Naive thymus-derived CD8-positive, alpha-beta T cell (primary cell): ENCODE measurements at regions not wholly inside any gene's neighbourhood (a gene's known extent, or its start where the extent isn't known, plus 50 kb on each side); places are given as distances from the start of the nearest gene placed in this dataset.
"Not testable (repeated sequence)": the region's sequence is repeated elsewhere in the genome, so short reads cannot be mapped to it uniquely, and the experiment has no call there.

Experiments used
- ATAC-seq, 2 donors: fragments of 150-1000 bp; cut with Tn5 transposase in 1 of 2; sonication (Bioruptor Pico), chemical (Tn5 transposase) in 1 of 2; 1 replicate in 1 of 2; 2 replicates in 1 of 2; pipeline ENCODE4 v1.10.0; 2021; ENCODE audit warnings: mild to moderate bottlenecking in 2 of 2, moderate library complexity in 2 of 2
- POLR2A ChIA-PET: fragments of 350-600 bp; sonication (Branson Sonifier 250); formaldehyde crosslinking; loops from one replicate; lab custom pipeline; 2021; ENCODE audit warnings: antibody characterized with exemption; lab: Charles Lee
- DNase-seq, 10 donors: peaks; one replicate each; pipeline versions ENCODE4 v3.0.0 to v3.0.0-alpha.2; 2020 to 2022
- H3K27ac Mint-ChIP-seq, 10 donors: one replicate each; pipeline ENCODE4 v1.8.0; 2020 to 2022; ENCODE audit warnings: mild to moderate bottlenecking in 10 of 10, mixed read lengths in 10 of 10, moderate library complexity in 4 of 10, inconsistent platforms in 1 of 10
- H3K27me3 Mint-ChIP-seq, 5 donors: one replicate each; pipeline ENCODE4 v1.8.0; 2021 to 2022; ENCODE audit warnings: mixed read lengths in 5 of 5
- H3K36me3 Mint-ChIP-seq, 3 donors: one replicate each; pipeline ENCODE4 v1.8.0; 2020 to 2022; ENCODE audit warnings: mixed read lengths in 3 of 3, mild to moderate bottlenecking in 2 of 3, inconsistent platforms in 1 of 3
- H3K4me1 Mint-ChIP-seq, 4 donors: one replicate each; pipeline ENCODE4 v1.8.0; 2021 to 2022; ENCODE audit warnings: mixed read lengths in 4 of 4
- H3K4me3 Mint-ChIP-seq, 10 donors: one replicate each; pipeline ENCODE4 v1.8.0; 2020 to 2022; ENCODE audit warnings: mild to moderate bottlenecking in 10 of 10, mixed read lengths in 10 of 10, moderate library complexity in 6 of 10, inconsistent platforms in 1 of 10
- H3K9me3 Mint-ChIP-seq, 9 donors: one replicate each; pipeline ENCODE4 v1.8.0; 2020 to 2022; ENCODE audit warnings: mixed read lengths in 9 of 9, mild to moderate bottlenecking in 3 of 9, inconsistent platforms in 1 of 9, moderate library complexity in 1 of 9

DNA sequence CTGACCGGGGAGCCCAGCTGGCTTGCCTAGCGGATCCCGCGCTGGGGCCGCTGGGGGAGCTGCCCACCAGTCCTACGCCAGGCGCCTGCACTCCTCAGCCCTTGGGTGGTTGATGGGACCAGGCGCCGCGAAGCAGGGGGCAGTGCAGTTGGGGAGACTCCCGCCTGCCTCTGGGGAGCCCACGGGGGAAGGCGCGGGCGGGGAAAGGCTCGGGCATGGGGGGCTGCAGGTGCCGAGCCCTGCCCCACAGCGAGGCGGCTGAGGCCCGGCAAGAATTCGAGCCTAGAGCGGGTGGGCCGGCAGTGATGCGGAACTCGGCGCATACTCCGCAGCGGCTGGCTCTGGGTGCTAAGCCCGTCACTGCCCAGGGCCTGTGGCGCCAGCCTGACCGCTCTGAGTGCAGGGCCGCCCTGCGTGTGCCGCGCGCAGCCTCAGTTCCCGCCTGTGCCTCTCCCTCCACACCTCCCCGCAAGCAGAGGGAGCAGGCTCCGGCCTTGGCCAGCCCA is 249.1 kb upstream of the TEKT4 start:
- H3K27ac Mint-ChIP-seq, result no peak overlapping the region
- DNase-seq (no peak), ATAC-seq (no peak)
- no peaks in the 10 kb centered on the region for H3K4me1 Mint-ChIP-seq
- H3K36me3 Mint-ChIP-seq, result peaks cover 0 to 13% (median 0%) of the 10 kb centered on the region in 3 donors
- peaks cover 0 to 26% (median 9%) of the 10 kb centered on the region in 5 donors for H3K27me3 Mint-ChIP-seq
- H3K4me3 Mint-ChIP-seq, result no peak overlapping the region
- POLR2A ChIA-PET, result no interaction called here
- peaks cover 0 to 4% (median 2%) of the 10 kb centered on the region in 9 donors for H3K9me3 Mint-ChIP-seq

DNA sequence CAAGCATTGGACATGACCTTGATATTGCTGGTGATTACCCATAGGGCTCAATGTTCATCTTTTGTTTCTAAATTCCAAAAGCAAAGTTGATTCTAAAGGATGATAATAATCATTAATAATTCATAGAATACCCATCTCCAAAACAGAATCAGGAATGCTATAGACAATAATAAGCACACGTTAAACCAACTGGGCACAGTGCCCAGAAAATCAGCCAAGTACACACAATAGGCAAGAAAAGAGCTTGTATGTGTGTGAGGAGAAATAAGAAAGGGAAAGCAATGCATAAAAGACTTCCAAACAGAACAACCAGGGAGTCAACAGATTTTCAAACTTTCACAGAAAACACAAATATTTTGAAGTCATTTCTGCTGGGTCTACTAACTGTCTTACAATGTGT is 242.3 kb upstream of the TEKT4 start:
- H3K27ac Mint-ChIP-seq, POLR2A ChIA-PET, DNase-seq, H3K4me1 Mint-ChIP-seq, H3K27me3 Mint-ChIP-seq, H3K36me3 Mint-ChIP-seq, ATAC-seq, H3K9me3 Mint-ChIP-seq, H3K4me3 Mint-ChIP-seq: not testable (repeated sequence)

- H3K27me3 Mint-ChIP-seq, POLR2A ChIA-PET, ATAC-seq: not testable (repeated sequence)
Measured at GRCh38 chr2:94641397-94641796, 229.8 kb upstream of the TEKT4 start.

GRCh38 chr2:94652131-94652530 is 219.1 kb upstream of the TEKT4 start:
- H3K27me3 Mint-ChIP-seq, H3K4me3 Mint-ChIP-seq, H3K4me1 Mint-ChIP-seq, H3K27ac Mint-ChIP-seq, H3K36me3 Mint-ChIP-seq, ATAC-seq, H3K9me3 Mint-ChIP-seq, POLR2A ChIA-PET, DNase-seq: not testable (repeated sequence)

More at GRCh38 chr2:94641397-94641796, 229.8 kb upstream of the TEKT4 start:
- DNase-seq, H3K9me3 Mint-ChIP-seq, H3K27ac Mint-ChIP-seq, H3K4me1 Mint-ChIP-seq, H3K4me3 Mint-ChIP-seq, H3K36me3 Mint-ChIP-seq: not testable (repeated sequence)

DNA sequence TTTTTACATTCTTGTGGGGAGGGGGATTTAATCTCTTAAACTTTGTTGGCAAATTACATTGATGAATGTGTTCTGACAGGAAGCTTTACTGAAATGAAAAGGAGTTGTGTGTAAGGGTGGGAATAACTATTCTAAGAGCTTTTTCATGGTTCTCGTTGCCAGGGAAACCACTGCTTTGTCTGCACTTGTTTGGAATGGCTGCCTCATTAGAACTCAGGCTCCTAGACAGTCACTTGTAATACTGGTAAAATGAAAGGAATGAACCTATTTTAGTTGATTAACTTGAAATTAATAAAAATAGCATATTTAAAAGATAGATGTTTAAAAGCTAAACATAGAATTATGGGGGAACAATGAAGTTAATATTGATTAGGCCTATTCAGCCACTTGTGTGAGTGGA is 201.4 kb upstream of the TEKT4 start:
- H3K9me3 Mint-ChIP-seq, H3K4me3 Mint-ChIP-seq, H3K4me1 Mint-ChIP-seq, H3K27ac Mint-ChIP-seq, ATAC-seq, POLR2A ChIA-PET, H3K36me3 Mint-ChIP-seq, DNase-seq: not testable (repeated sequence)
- H3K27me3 Mint-ChIP-seq, result peaks cover 1 to 13% (median 5%) of the 10 kb centered on the region in 5 donors

DNA sequence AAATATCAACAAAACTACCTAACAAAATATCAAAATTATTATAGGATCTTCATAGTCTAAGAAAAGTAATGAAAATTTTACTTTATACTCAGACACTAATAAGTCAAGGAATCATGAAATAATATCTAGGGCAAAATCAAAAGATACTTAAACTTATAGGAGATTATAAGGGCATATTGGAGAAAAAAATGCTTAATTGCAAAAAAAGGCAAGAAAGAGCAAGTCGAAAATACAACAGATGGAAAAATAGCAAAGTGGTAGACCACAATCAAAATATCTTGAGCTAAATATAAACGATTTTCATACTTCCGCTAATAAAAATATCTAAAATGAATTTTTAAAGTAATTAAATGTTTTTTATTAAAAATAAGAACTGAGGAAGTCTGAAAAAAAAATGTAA is 177.0 kb upstream of the TEKT4 start:
- H3K36me3 Mint-ChIP-seq, H3K27me3 Mint-ChIP-seq, H3K4me1 Mint-ChIP-seq, POLR2A ChIA-PET, H3K9me3 Mint-ChIP-seq, H3K27ac Mint-ChIP-seq, ATAC-seq, H3K4me3 Mint-ChIP-seq, DNase-seq: not testable (repeated sequence)

DNA sequence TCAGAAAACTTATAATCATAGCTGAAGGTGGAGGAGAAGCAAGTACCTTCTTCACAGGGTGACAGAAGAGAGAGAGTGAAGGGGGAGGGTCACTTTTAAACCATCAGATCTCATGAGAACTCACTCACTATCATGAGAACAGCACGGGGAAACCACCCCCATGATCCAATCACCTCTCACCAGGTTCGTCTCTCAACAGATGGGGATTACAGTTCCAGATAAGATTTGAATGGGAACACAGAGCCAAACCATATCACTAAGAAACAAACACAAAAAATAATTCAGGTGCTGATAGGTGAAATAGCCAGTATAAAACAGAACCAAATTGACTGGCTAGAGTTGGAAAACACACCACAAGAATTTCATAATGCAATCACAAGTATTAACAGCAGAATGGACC is 162.2 kb upstream of the TEKT4 start:
- peaks cover 0 to 23% (median 10%) of the 10 kb centered on the region in 9 donors for H3K9me3 Mint-ChIP-seq
- H3K4me1 Mint-ChIP-seq, H3K36me3 Mint-ChIP-seq, H3K27ac Mint-ChIP-seq, DNase-seq, H3K4me3 Mint-ChIP-seq, POLR2A ChIA-PET, ATAC-seq: not testable (repeated sequence)
- H3K27me3 Mint-ChIP-seq, result peaks cover 0 to 11% (median 2%) of the 10 kb centered on the region in 5 donors

DNA sequence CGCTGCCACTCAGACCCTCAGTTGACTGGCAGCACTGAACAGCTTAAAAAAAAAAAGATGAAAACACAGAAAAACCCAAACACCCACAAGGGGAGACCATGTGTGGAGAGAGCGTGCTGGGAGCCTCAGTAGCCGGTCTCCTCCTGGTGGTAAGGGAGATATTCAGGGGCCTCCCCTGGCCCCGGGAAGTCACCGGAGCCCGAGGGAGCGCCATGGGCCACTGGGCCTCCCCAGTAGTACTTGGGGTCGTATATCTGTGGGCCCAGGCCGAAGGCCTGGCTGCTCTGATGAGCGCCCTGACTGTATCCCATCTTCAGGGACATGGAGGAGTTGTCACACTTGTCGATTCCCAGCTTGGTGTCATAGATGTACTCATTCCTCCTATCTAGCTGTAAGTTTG is 145.7 kb upstream of the TEKT4 start:
- H3K36me3 Mint-ChIP-seq, result no peaks in the 10 kb centered on the region
- ATAC-seq (no peak), DNase-seq (no peak)
- H3K27me3 Mint-ChIP-seq, result peaks cover 3 to 9% (median 7%) of the 10 kb centered on the region in 5 donors
- peaks cover 0 to 6% (median 0%) of the 10 kb centered on the region in 9 donors for H3K9me3 Mint-ChIP-seq
- no peak overlapping the region for H3K27ac Mint-ChIP-seq
- POLR2A ChIA-PET, result no interaction called here
- H3K4me3 Mint-ChIP-seq, result no peak overlapping the region
- no peaks in the 10 kb centered on the region for H3K4me1 Mint-ChIP-seq

GRCh38 chr2:94735536-94735935 is 135.7 kb upstream of the TEKT4 start:
- H3K27ac Mint-ChIP-seq, H3K4me3 Mint-ChIP-seq, H3K4me1 Mint-ChIP-seq, POLR2A ChIA-PET, ATAC-seq, H3K36me3 Mint-ChIP-seq, H3K9me3 Mint-ChIP-seq, DNase-seq: not testable (repeated sequence)
- H3K27me3 Mint-ChIP-seq, result peaks cover 7 to 30% (median 17%) of the 10 kb centered on the region in 5 donors

GRCh38 chr2:94737145-94737544 is 134.1 kb upstream of the TEKT4 start:
- H3K4me3 Mint-ChIP-seq, H3K9me3 Mint-ChIP-seq, ATAC-seq, H3K4me1 Mint-ChIP-seq, POLR2A ChIA-PET, H3K27ac Mint-ChIP-seq, DNase-seq, H3K36me3 Mint-ChIP-seq: not testable (repeated sequence)
- H3K27me3 Mint-ChIP-seq, result peaks cover 10 to 36% (median 20%) of the 10 kb centered on the region in 5 donors

DNA sequence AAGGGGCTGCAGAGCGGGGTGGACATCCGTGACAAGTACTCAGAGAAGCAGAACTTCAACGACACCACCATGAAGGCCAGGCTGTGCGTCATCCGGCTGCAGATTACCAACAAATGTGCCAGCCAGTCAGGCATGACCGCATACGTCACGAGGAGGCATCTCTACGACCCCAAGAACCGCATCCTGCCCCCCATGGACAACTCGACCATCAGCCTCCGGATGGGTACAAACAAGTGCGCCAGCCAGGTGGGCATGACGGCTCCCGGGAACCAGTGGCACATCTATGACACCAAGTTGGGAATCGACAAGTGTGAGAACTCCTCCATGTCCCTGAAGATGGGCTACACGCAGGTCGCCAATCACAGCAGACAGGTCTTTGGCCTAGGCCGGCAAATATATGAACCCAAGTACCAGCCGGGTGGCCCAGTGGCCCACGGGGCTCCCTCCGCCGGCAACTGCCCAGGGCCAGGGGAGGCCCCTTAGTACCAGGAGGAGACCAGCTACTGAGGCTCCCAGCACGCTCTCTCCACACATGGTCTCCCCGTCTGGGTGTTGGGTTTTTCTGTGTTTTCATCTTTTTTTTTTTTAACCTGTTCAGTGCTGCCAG is 133.4 kb upstream of the TEKT4 start:
- DNase-seq, ATAC-seq, POLR2A ChIA-PET, H3K27ac Mint-ChIP-seq, H3K36me3 Mint-ChIP-seq, H3K4me1 Mint-ChIP-seq, H3K4me3 Mint-ChIP-seq, H3K9me3 Mint-ChIP-seq: not testable (repeated sequence)
- peaks cover 12 to 36% (median 22%) of the 10 kb centered on the region in 5 donors for H3K27me3 Mint-ChIP-seq

GRCh38 chr2:94753466-94753998 is 117.7 kb upstream of the TEKT4 start:
- Mint-ChIP-seq H3K4me1 (no peaks in the 10 kb centered on the region), H3K27ac (no peak overlapping the region), H3K36me3 (no peaks in the 10 kb centered on the region), H3K4me3 (no peak overlapping the region), H3K27me3 (peaks cover 3 to 22% (median 11%) of the 10 kb centered on the region in 5 donors), H3K9me3 (peaks cover 0 to 12% (median 0%) of the 10 kb centered on the region in 9 donors)
- DNase-seq (no peak), ATAC-seq (no peak)
- POLR2A ChIA-PET, result no interaction called here

- POLR2A ChIA-PET, result no interaction called here
- Mint-ChIP-seq H3K4me1 (no peaks in the 10 kb centered on the region), H3K27ac (no peak overlapping the region), H3K27me3 (peaks cover 2 to 24% (median 2%) of the 10 kb centered on the region in 5 donors), H3K36me3 (no peaks in the 10 kb centered on the region), H3K9me3 (peaks cover 0 to 6% (median under 1%) of the 10 kb centered on the region in 9 donors), H3K4me3 (no peak overlapping the region)
- DNase-seq (no peak), ATAC-seq (no peak)
Measured at GRCh38 chr2:94758546-94758945, 112.7 kb upstream of the TEKT4 start.
